ENCODE measurements at regions not wholly inside any gene's neighbourhood (a gene's known extent, or its start where the extent isn't known, plus 50 kb on each side); places are given as distances from the start of the nearest gene placed in this dataset.
"Not testable (repeated sequence)": the region's sequence is repeated elsewhere in the genome, so short reads cannot be mapped to it uniquely, and the experiment has no call there.

GRCh38 chr3:139231555-139232281, 112.1 kb upstream of the MRPS22 start:
- Histone ChIP-seq H3K9ac (ENCODE audit: low read depth in 1 of 2, low read length in 2 of 2) (no peak overlapping the region), H3K9me3 (ENCODE audit: control insufficient read depth in 2 of 2, low read length in 2 of 2) (no peaks in the 10 kb centered on the region), H3K27ac (ENCODE audit: low read depth in 2 of 2, low read length in 2 of 2) (no peak overlapping the region), H3K36me3 (ENCODE audit: control insufficient read depth in 2 of 2, insufficient read depth in 2 of 2, low read length in 2 of 2) (no peaks in the 10 kb centered on the region), H3K27me3 (ENCODE audit: control insufficient read depth in 2 of 2, insufficient read depth in 2 of 2, low read length in 2 of 2) (no peaks in the 10 kb centered on the region), H3K4me3 (ENCODE audit: low read length in 2 of 2) (no peak overlapping the region), H3K4me1 (ENCODE audit: control insufficient read depth in 2 of 2, insufficient read depth in 2 of 2, low read length in 2 of 2) (no peaks in the 10 kb centered on the region)

- H3K27ac ChIP-seq (ENCODE audit: low read depth in 2 of 2, low read length in 2 of 2); H3K4me1 ChIP-seq (ENCODE audit: control insufficient read depth in 2 of 2, insufficient read depth in 2 of 2, low read length in 2 of 2); H3K27me3 ChIP-seq (ENCODE audit: control insufficient read depth in 2 of 2, insufficient read depth in 2 of 2, low read length in 2 of 2); H3K4me3 ChIP-seq (ENCODE audit: low read length in 2 of 2); H3K36me3 ChIP-seq (ENCODE audit: control insufficient read depth in 2 of 2, insufficient read depth in 2 of 2, low read length in 2 of 2); H3K9ac ChIP-seq (ENCODE audit: low read depth in 1 of 2, low read length in 2 of 2); H3K9me3 ChIP-seq (ENCODE audit: control insufficient read depth in 2 of 2, low read length in 2 of 2): not testable (repeated sequence)
These were observed 111.5 kb upstream of the MRPS22 start for GRCh38 chr3:139232341-139232740.

GRCh38 chr3:139234491-139234890, 109.3 kb upstream of the MRPS22 start:
- Histone ChIP-seq H3K27ac (ENCODE audit: low read depth in 2 of 2, low read length in 2 of 2) (no peak overlapping the region), H3K27me3 (ENCODE audit: control insufficient read depth in 2 of 2, insufficient read depth in 2 of 2, low read length in 2 of 2) (peaks cover 2 to 6% of the 10 kb centered on the region in 2 donors)

GRCh38 chr3:139235192-139235591, 108.6 kb upstream of the MRPS22 start:
- no peak overlapping the region for H3K9ac ChIP-seq (ENCODE audit: low read depth in 1 of 2, low read length in 2 of 2)
- H3K9me3 ChIP-seq (ENCODE audit: control insufficient read depth in 2 of 2, low read length in 2 of 2), result no peaks in the 10 kb centered on the region
- no peaks in the 10 kb centered on the region for H3K4me1 ChIP-seq (ENCODE audit: control insufficient read depth in 2 of 2, insufficient read depth in 2 of 2, low read length in 2 of 2)
- no peaks in the 10 kb centered on the region for H3K36me3 ChIP-seq (ENCODE audit: control insufficient read depth in 2 of 2, insufficient read depth in 2 of 2, low read length in 2 of 2)
- no peak overlapping the region for H3K4me3 ChIP-seq (ENCODE audit: low read length in 2 of 2)
- no peak overlapping the region for H3K27ac ChIP-seq (ENCODE audit: low read depth in 2 of 2, low read length in 2 of 2)
- H3K27me3 ChIP-seq (ENCODE audit: control insufficient read depth in 2 of 2, insufficient read depth in 2 of 2, low read length in 2 of 2), result peaks cover 2 to 6% of the 10 kb centered on the region in 2 donors

More at GRCh38 chr3:139234491-139234890, 109.3 kb upstream of the MRPS22 start:
- Histone ChIP-seq H3K4me1 (ENCODE audit: control insufficient read depth in 2 of 2, insufficient read depth in 2 of 2, low read length in 2 of 2) (no peaks in the 10 kb centered on the region), H3K9me3 (ENCODE audit: control insufficient read depth in 2 of 2, low read length in 2 of 2) (no peaks in the 10 kb centered on the region), H3K4me3 (ENCODE audit: low read length in 2 of 2) (no peak overlapping the region), H3K36me3 (ENCODE audit: control insufficient read depth in 2 of 2, insufficient read depth in 2 of 2, low read length in 2 of 2) (no peaks in the 10 kb centered on the region), H3K9ac (ENCODE audit: low read depth in 1 of 2, low read length in 2 of 2) (no peak overlapping the region)

GRCh38 chr3:139236336-139236735, 107.5 kb upstream of the MRPS22 start:
- H3K9ac ChIP-seq (ENCODE audit: low read depth in 1 of 2, low read length in 2 of 2), result no peak overlapping the region
- H3K4me3 ChIP-seq (ENCODE audit: low read length in 2 of 2), result no peak overlapping the region
- H3K27me3 ChIP-seq (ENCODE audit: control insufficient read depth in 2 of 2, insufficient read depth in 2 of 2, low read length in 2 of 2), result peaks cover 5 to 6% of the 10 kb centered on the region in 2 donors
- no peaks in the 10 kb centered on the region for H3K36me3 ChIP-seq (ENCODE audit: control insufficient read depth in 2 of 2, insufficient read depth in 2 of 2, low read length in 2 of 2)
- H3K9me3 ChIP-seq (ENCODE audit: control insufficient read depth in 2 of 2, low read length in 2 of 2), result no peaks in the 10 kb centered on the region
- no peaks in the 10 kb centered on the region for H3K4me1 ChIP-seq (ENCODE audit: control insufficient read depth in 2 of 2, insufficient read depth in 2 of 2, low read length in 2 of 2)
- H3K27ac ChIP-seq (ENCODE audit: low read depth in 2 of 2, low read length in 2 of 2), result no peak overlapping the region

GRCh38 chr3:139238281-139239030, 105.4 kb upstream of the MRPS22 start:
- Histone ChIP-seq H3K9me3 (ENCODE audit: control insufficient read depth in 2 of 2, low read length in 2 of 2) (no peaks in the 10 kb centered on the region), H3K27me3 (ENCODE audit: control insufficient read depth in 2 of 2, insufficient read depth in 2 of 2, low read length in 2 of 2) (peaks cover 6 to 8% of the 10 kb centered on the region in 2 donors), H3K36me3 (ENCODE audit: control insufficient read depth in 2 of 2, insufficient read depth in 2 of 2, low read length in 2 of 2) (no peaks in the 10 kb centered on the region), H3K9ac (ENCODE audit: low read depth in 1 of 2, low read length in 2 of 2) (no peak overlapping the region), H3K4me1 (ENCODE audit: control insufficient read depth in 2 of 2, insufficient read depth in 2 of 2, low read length in 2 of 2) (no peaks in the 10 kb centered on the region), H3K27ac (ENCODE audit: low read depth in 2 of 2, low read length in 2 of 2) (no peak overlapping the region), H3K4me3 (ENCODE audit: low read length in 2 of 2) (no peak overlapping the region)

GRCh38 chr3:139239550-139239949, 104.3 kb upstream of the MRPS22 start:
- H3K36me3 ChIP-seq (ENCODE audit: control insufficient read depth in 2 of 2, insufficient read depth in 2 of 2, low read length in 2 of 2), result no peaks in the 10 kb centered on the region
- H3K27me3 ChIP-seq (ENCODE audit: control insufficient read depth in 2 of 2, insufficient read depth in 2 of 2, low read length in 2 of 2), result peaks cover 6 to 8% of the 10 kb centered on the region in 2 donors
- no peaks in the 10 kb centered on the region for H3K4me1 ChIP-seq (ENCODE audit: control insufficient read depth in 2 of 2, insufficient read depth in 2 of 2, low read length in 2 of 2)
- H3K27ac ChIP-seq (ENCODE audit: low read depth in 2 of 2, low read length in 2 of 2), result no peak overlapping the region
- no peak overlapping the region for H3K4me3 ChIP-seq (ENCODE audit: low read length in 2 of 2)
- H3K9ac ChIP-seq (ENCODE audit: low read depth in 1 of 2, low read length in 2 of 2), result no peak overlapping the region
- no peaks in the 10 kb centered on the region for H3K9me3 ChIP-seq (ENCODE audit: control insufficient read depth in 2 of 2, low read length in 2 of 2)

- Histone ChIP-seq H3K4me1 (ENCODE audit: control insufficient read depth in 2 of 2, insufficient read depth in 2 of 2, low read length in 2 of 2) (no peaks in the 10 kb centered on the region), H3K9me3 (ENCODE audit: control insufficient read depth in 2 of 2, low read length in 2 of 2) (no peaks in the 10 kb centered on the region), H3K4me3 (ENCODE audit: low read length in 2 of 2) (no peak overlapping the region), H3K9ac (ENCODE audit: low read depth in 1 of 2, low read length in 2 of 2) (no peak overlapping the region), H3K27ac (ENCODE audit: low read depth in 2 of 2, low read length in 2 of 2) (no peak overlapping the region), H3K36me3 (ENCODE audit: control insufficient read depth in 2 of 2, insufficient read depth in 2 of 2, low read length in 2 of 2) (no peaks in the 10 kb centered on the region), H3K27me3 (ENCODE audit: control insufficient read depth in 2 of 2, insufficient read depth in 2 of 2, low read length in 2 of 2) (peaks cover 6 to 8% of the 10 kb centered on the region in 2 donors)
These were observed 102.0 kb upstream of the MRPS22 start for GRCh38 chr3:139241783-139242182.

GRCh38 chr3:139243710-139244109, 100.1 kb upstream of the MRPS22 start:
- no peaks in the 10 kb centered on the region for H3K4me1 ChIP-seq (ENCODE audit: control insufficient read depth in 2 of 2, insufficient read depth in 2 of 2, low read length in 2 of 2)
- H3K36me3 ChIP-seq (ENCODE audit: control insufficient read depth in 2 of 2, insufficient read depth in 2 of 2, low read length in 2 of 2), result no peaks in the 10 kb centered on the region
- H3K4me3 ChIP-seq (ENCODE audit: low read length in 2 of 2), result no peak overlapping the region
- H3K27ac ChIP-seq (ENCODE audit: low read depth in 2 of 2, low read length in 2 of 2), result no peak overlapping the region
- no peak overlapping the region for H3K9ac ChIP-seq (ENCODE audit: low read depth in 1 of 2, low read length in 2 of 2)
- no peaks in the 10 kb centered on the region for H3K9me3 ChIP-seq (ENCODE audit: control insufficient read depth in 2 of 2, low read length in 2 of 2)
- H3K27me3 ChIP-seq (ENCODE audit: control insufficient read depth in 2 of 2, insufficient read depth in 2 of 2, low read length in 2 of 2), result peaks cover under 1 to 6% of the 10 kb centered on the region in 2 donors

- Histone ChIP-seq H3K4me3 (ENCODE audit: low read length in 2 of 2) (no peak overlapping the region), H3K36me3 (ENCODE audit: control insufficient read depth in 2 of 2, insufficient read depth in 2 of 2, low read length in 2 of 2) (no peaks in the 10 kb centered on the region), H3K9ac (ENCODE audit: low read depth in 1 of 2, low read length in 2 of 2) (no peak overlapping the region), H3K9me3 (ENCODE audit: control insufficient read depth in 2 of 2, low read length in 2 of 2) (no peaks in the 10 kb centered on the region), H3K27ac (ENCODE audit: low read depth in 2 of 2, low read length in 2 of 2) (no peak overlapping the region), H3K27me3 (ENCODE audit: control insufficient read depth in 2 of 2, insufficient read depth in 2 of 2, low read length in 2 of 2) (no peaks in the 10 kb centered on the region), H3K4me1 (ENCODE audit: control insufficient read depth in 2 of 2, insufficient read depth in 2 of 2, low read length in 2 of 2) (no peaks in the 10 kb centered on the region)
These were observed 95.1 kb upstream of the MRPS22 start for GRCh38 chr3:139248593-139249255.
